GM19372 (cell line): ENCODE measurements at regions not wholly inside any gene's neighbourhood (a gene's known extent, or its start where the extent isn't known, plus 50 kb on each side); places are given as distances from the start of the nearest gene placed in this dataset.
"Not testable (repeated sequence)": the region's sequence is repeated elsewhere in the genome, so short reads cannot be mapped to it uniquely, and the experiment has no call there.

Source experiments
- ATAC-seq: cut with Tn5 transposase; IDR thresholded peaks from one replicate; pipeline ENCODE4 v1.9.1; 2021; ENCODE audit warnings: mild to moderate bottlenecking, low read depth, moderate library complexity; ENCODE audit not compliant: unreplicated experiment

GRCh38 chr2:215889240-215889969, 123.9 kb downstream of the MREG start:
- not testable (repeated sequence) for ATAC-seq

- no peak for ATAC-seq
These were observed 124.7 kb downstream of the MREG start for GRCh38 chr2:215888680-215889079.

GRCh38 chr2:215887303-215887702, 126.0 kb downstream of the MREG start:
- no peak for ATAC-seq

GRCh38 chr2:215886022-215886421, 127.3 kb downstream of the MREG start:
- no peak for ATAC-seq

- ATAC-seq = no peak
These were observed 127.8 kb downstream of the MREG start for GRCh38 chr2:215885536-215885935.

GRCh38 chr2:215884451-215885087, 128.8 kb downstream of the MREG start:
- ATAC-seq = no peak

- ATAC-seq = peak; percentile 54
These were observed 129.6 kb downstream of the MREG start for GRCh38 chr2:215883799-215884198.

GRCh38 chr2:215882689-215883088, 130.7 kb downstream of the MREG start:
- no peak for ATAC-seq

GRCh38 chr2:215881582-215881981, 131.8 kb downstream of the MREG start:
- ATAC-seq = no peak

GRCh38 chr2:215880970-215881369, 132.4 kb downstream of the MREG start:
- ATAC-seq = peak; percentile 66

GRCh38 chr2:215879977-215880940, 133.1 kb downstream of the MREG start:
- ATAC-seq = no peak

- ATAC-seq = no peak
These were observed 134.0 kb downstream of the MREG start for GRCh38 chr2:215879331-215879730.

GRCh38 chr2:215878476-215879063, 134.8 kb downstream of the MREG start:
- no peak for ATAC-seq

GRCh38 chr2:215876937-215877238, 136.5 kb downstream of the MREG start:
- ATAC-seq = no peak

- ATAC-seq = no peak
These were observed 137.0 kb downstream of the MREG start for GRCh38 chr2:215876139-215876936.

- no peak for ATAC-seq
These were observed 138.9 kb downstream of the MREG start for GRCh38 chr2:215874418-215874817.

- no peak for ATAC-seq
These were observed 142.4 kb downstream of the MREG start for GRCh38 chr2:215870986-215871385.

GRCh38 chr2:215870088-215870490, 143.3 kb downstream of the MREG start:
- no peak for ATAC-seq

GRCh38 chr2:215868846-215869543, 144.4 kb downstream of the MREG start:
- ATAC-seq = no peak
